ENCODE measurements at regions not wholly inside any gene's neighbourhood (a gene's known extent, or its start where the extent isn't known, plus 50 kb on each side); places are given as distances from the start of the nearest gene placed in this dataset.

DNA sequence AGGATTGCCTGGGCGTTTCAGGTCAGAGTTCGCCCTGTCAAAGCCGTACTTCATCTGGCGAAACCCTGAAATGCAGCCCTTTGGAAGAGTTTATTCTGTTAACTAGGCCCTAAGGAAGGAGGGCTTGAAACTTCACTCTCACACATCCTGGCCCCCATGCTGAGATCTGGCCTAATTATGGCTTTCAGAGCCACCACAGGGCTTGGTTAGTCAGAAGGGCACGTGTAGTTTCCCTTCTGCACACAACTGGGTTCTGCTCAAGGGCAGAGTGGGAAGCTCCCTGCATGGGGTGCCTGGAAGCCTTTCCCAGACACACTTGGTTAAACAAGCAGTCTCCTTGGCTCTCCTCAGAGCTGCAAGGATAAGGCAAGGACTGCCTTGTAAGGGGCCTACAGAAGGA is 397.3 kb downstream of the SHISA9 start:
- H3K36me3 ChIP-seq (ENCODE audit: insufficient read depth) = no peaks in the 10 kb centered on the region
- Mint-ChIP-seq H3K4me1 (peaks cover 33% of the 10 kb centered on the region), H3K4me3 (no peak overlapping the region), H3K27me3 (ENCODE audit: insufficient read depth, low read depth, poor library complexity) (peaks cover 1% of the 10 kb centered on the region), H3K36me3 (ENCODE audit: low read depth) (no peaks in the 10 kb centered on the region), H3K9me3 (no peaks in the 10 kb centered on the region), H3K27ac (no peak overlapping the region)
- TF ChIP-seq, protein P1, sequence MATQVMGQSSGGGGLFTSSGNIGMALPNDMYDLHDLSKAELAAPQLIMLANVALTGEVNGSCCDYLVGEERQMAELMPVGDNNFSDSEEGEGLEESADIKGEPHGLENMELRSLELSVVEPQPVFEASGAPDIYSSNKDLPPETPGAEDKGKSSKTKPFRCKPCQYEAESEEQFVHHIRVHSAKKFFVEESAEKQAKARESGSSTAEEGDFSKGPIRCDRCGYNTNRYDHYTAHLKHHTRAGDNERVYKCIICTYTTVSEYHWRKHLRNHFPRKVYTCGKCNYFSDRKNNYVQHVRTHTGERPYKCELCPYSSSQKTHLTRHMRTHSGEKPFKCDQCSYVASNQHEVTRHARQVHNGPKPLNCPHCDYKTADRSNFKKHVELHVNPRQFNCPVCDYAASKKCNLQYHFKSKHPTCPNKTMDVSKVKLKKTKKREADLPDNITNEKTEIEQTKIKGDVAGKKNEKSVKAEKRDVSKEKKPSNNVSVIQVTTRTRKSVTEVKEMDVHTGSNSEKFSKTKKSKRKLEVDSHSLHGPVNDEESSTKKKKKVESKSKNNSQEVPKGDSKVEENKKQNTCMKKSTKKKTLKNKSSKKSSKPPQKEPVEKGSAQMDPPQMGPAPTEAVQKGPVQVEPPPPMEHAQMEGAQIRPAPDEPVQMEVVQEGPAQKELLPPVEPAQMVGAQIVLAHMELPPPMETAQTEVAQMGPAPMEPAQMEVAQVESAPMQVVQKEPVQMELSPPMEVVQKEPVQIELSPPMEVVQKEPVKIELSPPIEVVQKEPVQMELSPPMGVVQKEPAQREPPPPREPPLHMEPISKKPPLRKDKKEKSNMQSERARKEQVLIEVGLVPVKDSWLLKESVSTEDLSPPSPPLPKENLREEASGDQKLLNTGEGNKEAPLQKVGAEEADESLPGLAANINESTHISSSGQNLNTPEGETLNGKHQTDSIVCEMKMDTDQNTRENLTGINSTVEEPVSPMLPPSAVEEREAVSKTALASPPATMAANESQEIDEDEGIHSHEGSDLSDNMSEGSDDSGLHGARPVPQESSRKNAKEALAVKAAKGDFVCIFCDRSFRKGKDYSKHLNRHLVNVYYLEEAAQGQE (IDR thresholded peaks at IDR 0.05; ENCODE audit: unreplicated experiment) = no peak
- TF ChIP-seq ZNF331 (CRISPR knock-in tag; IDR thresholded peaks at IDR 0.05; ENCODE audit: low read depth) = no peak
- no peak for TF ChIP-seq JUNB (IDR thresholded peaks at IDR 0.05; ENCODE audit: unreplicated experiment)
- TF ChIP-seq POLR2AphosphoS5 (IDR thresholded peaks at IDR 0.05; ENCODE audit: low read depth) = no peak
- TF ChIP-seq ZNF114 (CRISPR knock-in tag; IDR thresholded peaks at IDR 0.05) = no peak
- TF ChIP-seq, protein P2, sequence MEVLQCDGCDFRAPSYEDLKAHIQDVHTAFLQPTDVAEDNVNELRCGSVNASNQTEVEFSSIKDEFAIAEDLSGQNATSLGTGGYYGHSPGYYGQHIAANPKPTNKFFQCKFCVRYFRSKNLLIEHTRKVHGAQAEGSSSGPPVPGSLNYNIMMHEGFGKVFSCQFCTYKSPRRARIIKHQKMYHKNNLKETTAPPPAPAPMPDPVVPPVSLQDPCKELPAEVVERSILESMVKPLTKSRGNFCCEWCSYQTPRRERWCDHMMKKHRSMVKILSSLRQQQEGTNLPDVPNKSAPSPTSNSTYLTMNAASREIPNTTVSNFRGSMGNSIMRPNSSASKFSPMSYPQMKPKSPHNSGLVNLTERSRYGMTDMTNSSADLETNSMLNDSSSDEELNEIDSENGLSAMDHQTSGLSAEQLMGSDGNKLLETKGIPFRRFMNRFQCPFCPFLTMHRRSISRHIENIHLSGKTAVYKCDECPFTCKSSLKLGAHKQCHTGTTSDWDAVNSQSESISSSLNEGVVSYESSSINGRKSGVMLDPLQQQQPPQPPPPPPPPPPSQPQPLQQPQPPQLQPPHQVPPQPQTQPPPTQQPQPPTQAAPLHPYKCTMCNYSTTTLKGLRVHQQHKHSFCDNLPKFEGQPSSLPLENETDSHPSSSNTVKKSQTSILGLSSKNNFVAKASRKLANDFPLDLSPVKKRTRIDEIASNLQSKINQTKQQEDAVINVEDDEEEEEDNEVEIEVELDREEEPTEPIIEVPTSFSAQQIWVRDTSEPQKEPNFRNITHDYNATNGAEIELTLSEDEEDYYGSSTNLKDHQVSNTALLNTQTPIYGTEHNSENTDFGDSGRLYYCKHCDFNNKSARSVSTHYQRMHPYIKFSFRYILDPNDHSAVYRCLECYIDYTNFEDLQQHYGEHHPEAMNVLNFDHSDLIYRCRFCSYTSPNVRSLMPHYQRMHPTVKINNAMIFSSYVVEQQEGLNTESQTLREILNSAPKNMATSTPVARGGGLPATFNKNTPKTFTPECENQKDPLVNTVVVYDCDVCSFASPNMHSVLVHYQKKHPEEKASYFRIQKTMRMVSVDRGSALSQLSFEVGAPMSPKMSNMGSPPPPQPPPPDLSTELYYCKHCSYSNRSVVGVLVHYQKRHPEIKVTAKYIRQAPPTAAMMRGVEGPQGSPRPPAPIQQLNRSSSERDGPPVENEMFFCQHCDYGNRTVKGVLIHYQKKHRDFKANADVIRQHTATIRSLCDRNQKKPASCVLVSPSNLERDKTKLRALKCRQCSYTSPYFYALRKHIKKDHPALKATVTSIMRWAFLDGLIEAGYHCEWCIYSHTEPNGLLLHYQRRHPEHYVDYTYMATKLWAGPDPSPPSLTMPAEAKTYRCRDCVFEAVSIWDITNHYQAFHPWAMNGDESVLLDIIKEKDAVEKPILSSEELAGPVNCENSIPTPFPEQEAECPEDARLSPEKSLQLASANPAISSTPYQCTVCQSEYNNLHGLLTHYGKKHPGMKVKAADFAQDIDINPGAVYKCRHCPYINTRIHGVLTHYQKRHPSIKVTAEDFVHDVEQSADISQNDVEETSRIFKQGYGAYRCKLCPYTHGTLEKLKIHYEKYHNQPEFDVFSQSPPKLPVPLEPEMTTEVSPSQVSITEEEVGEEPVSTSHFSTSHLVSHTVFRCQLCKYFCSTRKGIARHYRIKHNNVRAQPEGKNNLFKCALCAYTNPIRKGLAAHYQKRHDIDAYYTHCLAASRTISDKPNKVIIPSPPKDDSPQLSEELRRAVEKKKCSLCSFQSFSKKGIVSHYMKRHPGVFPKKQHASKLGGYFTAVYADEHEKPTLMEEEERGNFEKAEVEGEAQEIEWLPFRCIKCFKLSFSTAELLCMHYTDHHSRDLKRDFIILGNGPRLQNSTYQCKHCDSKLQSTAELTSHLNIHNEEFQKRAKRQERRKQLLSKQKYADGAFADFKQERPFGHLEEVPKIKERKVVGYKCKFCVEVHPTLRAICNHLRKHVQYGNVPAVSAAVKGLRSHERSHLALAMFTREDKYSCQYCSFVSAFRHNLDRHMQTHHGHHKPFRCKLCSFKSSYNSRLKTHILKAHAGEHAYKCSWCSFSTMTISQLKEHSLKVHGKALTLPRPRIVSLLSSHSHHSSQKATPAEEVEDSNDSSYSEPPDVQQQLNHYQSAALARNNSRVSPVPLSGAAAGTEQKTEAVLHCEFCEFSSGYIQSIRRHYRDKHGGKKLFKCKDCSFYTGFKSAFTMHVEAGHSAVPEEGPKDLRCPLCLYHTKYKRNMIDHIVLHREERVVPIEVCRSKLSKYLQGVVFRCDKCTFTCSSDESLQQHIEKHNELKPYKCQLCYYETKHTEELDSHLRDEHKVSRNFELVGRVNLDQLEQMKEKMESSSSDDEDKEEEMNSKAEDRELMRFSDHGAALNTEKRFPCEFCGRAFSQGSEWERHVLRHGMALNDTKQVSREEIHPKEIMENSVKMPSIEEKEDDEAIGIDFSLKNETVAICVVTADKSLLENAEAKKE (CRISPR knock-in tag; IDR thresholded peaks at IDR 0.05) = no peak
- TF ChIP-seq, protein P3, sequence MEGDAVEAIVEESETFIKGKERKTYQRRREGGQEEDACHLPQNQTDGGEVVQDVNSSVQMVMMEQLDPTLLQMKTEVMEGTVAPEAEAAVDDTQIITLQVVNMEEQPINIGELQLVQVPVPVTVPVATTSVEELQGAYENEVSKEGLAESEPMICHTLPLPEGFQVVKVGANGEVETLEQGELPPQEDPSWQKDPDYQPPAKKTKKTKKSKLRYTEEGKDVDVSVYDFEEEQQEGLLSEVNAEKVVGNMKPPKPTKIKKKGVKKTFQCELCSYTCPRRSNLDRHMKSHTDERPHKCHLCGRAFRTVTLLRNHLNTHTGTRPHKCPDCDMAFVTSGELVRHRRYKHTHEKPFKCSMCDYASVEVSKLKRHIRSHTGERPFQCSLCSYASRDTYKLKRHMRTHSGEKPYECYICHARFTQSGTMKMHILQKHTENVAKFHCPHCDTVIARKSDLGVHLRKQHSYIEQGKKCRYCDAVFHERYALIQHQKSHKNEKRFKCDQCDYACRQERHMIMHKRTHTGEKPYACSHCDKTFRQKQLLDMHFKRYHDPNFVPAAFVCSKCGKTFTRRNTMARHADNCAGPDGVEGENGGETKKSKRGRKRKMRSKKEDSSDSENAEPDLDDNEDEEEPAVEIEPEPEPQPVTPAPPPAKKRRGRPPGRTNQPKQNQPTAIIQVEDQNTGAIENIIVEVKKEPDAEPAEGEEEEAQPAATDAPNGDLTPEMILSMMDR (conservative IDR thresholded peaks at IDR 0.05; ENCODE audit: low read depth in 2 of 2) = no peak
- TF ChIP-seq EZH2 (IDR thresholded peaks at IDR 0.05; ENCODE audit: low read depth, unreplicated experiment) = no peak
- TF ChIP-seq, protein P4, sequence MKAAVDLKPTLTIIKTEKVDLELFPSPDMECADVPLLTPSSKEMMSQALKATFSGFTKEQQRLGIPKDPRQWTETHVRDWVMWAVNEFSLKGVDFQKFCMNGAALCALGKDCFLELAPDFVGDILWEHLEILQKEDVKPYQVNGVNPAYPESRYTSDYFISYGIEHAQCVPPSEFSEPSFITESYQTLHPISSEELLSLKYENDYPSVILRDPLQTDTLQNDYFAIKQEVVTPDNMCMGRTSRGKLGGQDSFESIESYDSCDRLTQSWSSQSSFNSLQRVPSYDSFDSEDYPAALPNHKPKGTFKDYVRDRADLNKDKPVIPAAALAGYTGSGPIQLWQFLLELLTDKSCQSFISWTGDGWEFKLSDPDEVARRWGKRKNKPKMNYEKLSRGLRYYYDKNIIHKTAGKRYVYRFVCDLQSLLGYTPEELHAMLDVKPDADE (IDR thresholded peaks at IDR 0.05) = no peak
- no peaks in the 10 kb centered on the region for H3F3A ChIP-seq (replicated peaks; ENCODE audit: low read depth)
- ATAC-seq = peak; percentile 60
- no peak overlapping the region for H3K4me2 ChIP-seq
- peak; percentile 30 for DNase-seq (ENCODE audit: low spot score)
- H2AFZ ChIP-seq = no peak overlapping the region
- peaks cover 10% of the 10 kb centered on the region; the same call in 1 of the 2 replicates for H3K4me1 ChIP-seq (ENCODE audit: insufficient read depth)
- no peaks in the 10 kb centered on the region for H3K79me2 ChIP-seq (replicated peaks; ENCODE audit: insufficient read depth)
- H3K4me3 ChIP-seq = no peak overlapping the region
- no peaks in the 10 kb centered on the region for H4K20me1 ChIP-seq (replicated peaks; ENCODE audit: insufficient read depth)
- H3K27me3 ChIP-seq (ENCODE audit: insufficient read depth) = no peaks in the 10 kb centered on the region
- H3K9me2 ChIP-seq (ENCODE audit: insufficient read depth) = no peaks in the 10 kb centered on the region
- H3K27ac ChIP-seq (ENCODE audit: low read depth) = no peak overlapping the region
